SK-N-SH treated with all-trans-retinoic acid at 6 μM for 48 hours (cell line): ENCODE measurements at regions not wholly inside any gene's neighbourhood (a gene's known extent, or its start where the extent isn't known, plus 50 kb on each side); places are given as distances from the start of the nearest gene placed in this dataset.

Source experiments
- ATAC-seq: fragments of 200-7000 bp; cut with Tn5 transposase; 3 replicates; pipeline ENCODE4 v1.9.1; 2020; ENCODE audit warnings: mild to moderate bottlenecking, moderate library complexity
- ARNTL ChIP-seq: fragments of 450-650 bp; formaldehyde crosslinking; IDR thresholded peaks from 2 replicates; pipeline ENCODE4 v1.5.0; 2020; ENCODE audit warnings: low read depth, mild to moderate bottlenecking, moderate library complexity, borderline replicate concordance
- BACH2 ChIP-seq: fragments of 250-450 bp; sonication (Bioruptor Pico); IDR thresholded peaks from 2 replicates; pipeline ENCODE4 v1.9.0; 2021; ENCODE audit warnings: mild to moderate bottlenecking, borderline replicate concordance
- CREB5 ChIP-seq: fragments of 250-450 bp; sonication (Bioruptor Pico); IDR thresholded peaks from 2 replicates; pipeline ENCODE4 v1.5.1; 2020; ENCODE audit warnings: low read depth, mild to moderate bottlenecking, moderate library complexity
- CSDC2 ChIP-seq: fragments of 250-450 bp; sonication (Bioruptor Pico); IDR thresholded peaks from 2 replicates; pipeline ENCODE4 v1.5.0; 2020; ENCODE audit warnings: mild to moderate bottlenecking, moderate library complexity
- ESRRG ChIP-seq: fragments of 250-450 bp; sonication (Bioruptor Pico); IDR thresholded peaks from 2 replicates; pipeline ENCODE4 v1.6.1; 2021; ENCODE audit warnings: mild to moderate bottlenecking
- GLIS3 ChIP-seq: fragments of 250-450 bp; sonication (Bioruptor Pico); IDR thresholded peaks from 2 replicates; pipeline ENCODE4 v1.5.0; 2020; ENCODE audit warnings: mild to moderate bottlenecking, moderate library complexity
- ISL1 ChIP-seq: fragments of 250-450 bp; sonication (Bioruptor Pico); IDR thresholded peaks from 2 replicates; pipeline ENCODE4 v2.1.2; 2022; ENCODE audit warnings: mild to moderate bottlenecking, moderate library complexity
- OSR1 ChIP-seq: fragments of 250-450 bp; sonication (Bioruptor Pico); IDR thresholded peaks from 2 replicates; pipeline ENCODE4 v1.8.0; 2022; ENCODE audit warnings: moderate library complexity, mild to moderate bottlenecking, inconsistent platforms
- PPARA ChIP-seq: fragments of 250-450 bp; sonication (Bioruptor Pico); IDR thresholded peaks from 2 replicates; pipeline ENCODE4 v1.5.0; 2020; ENCODE audit warnings: mild to moderate bottlenecking, borderline replicate concordance
- RARB ChIP-seq: fragments of 250-450 bp; sonication (Bioruptor Pico); IDR thresholded peaks from 2 replicates; pipeline ENCODE4 v1.8.0; 2021; ENCODE audit warnings: mild to moderate bottlenecking, moderate library complexity
- SNAI2 ChIP-seq: fragments of 250-450 bp; sonication (Bioruptor Pico); IDR thresholded peaks from 2 replicates; pipeline ENCODE4 v1.5.0; 2020; ENCODE audit warnings: mild to moderate bottlenecking, moderate library complexity
- TCF4 ChIP-seq: fragments of 250-450 bp; sonication (Bioruptor Pico); IDR thresholded peaks from 2 replicates; pipeline ENCODE4 v1.8.0; 2021; ENCODE audit warnings: mild to moderate bottlenecking, moderate library complexity, borderline replicate concordance
- TOX ChIP-seq: fragments of 250-450 bp; sonication (Bioruptor Pico); IDR thresholded peaks from 2 replicates; pipeline ENCODE4 v1.8.0; 2021; ENCODE audit warnings: mild to moderate bottlenecking, moderate library complexity, borderline replicate concordance
- ZC3H10 ChIP-seq: fragments of 250-450 bp; sonication (Bioruptor Pico); IDR thresholded peaks from 2 replicates; pipeline ENCODE4 v1.5.1; 2021; ENCODE audit warnings: mild to moderate bottlenecking, moderate library complexity
- ZFP3 ChIP-seq: fragments of 250-450 bp; sonication (Bioruptor Pico); IDR thresholded peaks from 2 replicates; pipeline ENCODE4 v1.5.0; 2020; ENCODE audit warnings: mild to moderate bottlenecking, moderate library complexity
- ZFP30 ChIP-seq: fragments of 450-650 bp; formaldehyde crosslinking; IDR thresholded peaks from 2 replicates; pipeline ENCODE4 v1.5.0; 2022; ENCODE audit warnings: mild to moderate bottlenecking, moderate library complexity
- ZNF565 ChIP-seq: fragments of 450-650 bp; formaldehyde crosslinking; conservative IDR thresholded peaks from 2 replicates; pipeline ENCODE4 v1.5.0; 2020; ENCODE audit warnings: low read depth, mild to moderate bottlenecking, moderate library complexity
- ZNF70 ChIP-seq: fragments of 450-650 bp; formaldehyde crosslinking; IDR thresholded peaks from 2 replicates; pipeline ENCODE4 v1.5.0; 2020; ENCODE audit warnings: mild to moderate bottlenecking, moderate library complexity
- ZNF8 ChIP-seq: fragments of 450-650 bp; formaldehyde crosslinking; IDR thresholded peaks from 2 replicates; pipeline ENCODE4 v1.5.0; 2020; ENCODE audit warnings: mild to moderate bottlenecking, moderate library complexity
- TF ChIP-seq, protein P1 (sequence below): fragments of 250-450 bp; sonication (Bioruptor Pico); IDR thresholded peaks from 2 replicates; pipeline ENCODE4 v1.8.0; 2021; ENCODE audit warnings: low read depth, mild to moderate bottlenecking, moderate library complexity, borderline replicate concordance
- TF ChIP-seq, protein P2 (sequence below): fragments of 250-450 bp; sonication (Bioruptor Pico); IDR thresholded peaks from 2 replicates; pipeline ENCODE4 v1.8.0; 2020; ENCODE audit warnings: mild to moderate bottlenecking, moderate library complexity, borderline replicate concordance
- TF ChIP-seq, protein P3 (sequence below): fragments of 250-450 bp; sonication (Bioruptor Pico); IDR thresholded peaks from 2 replicates; pipeline ENCODE4 v1.5.1; 2021; ENCODE audit warnings: mild to moderate bottlenecking, moderate library complexity

- TF ChIP-seq ZC3H10 (CRISPR knock-in tag) (no peak), GLIS3 (no peak), ZNF565 (CRISPR knock-in tag) (no peak), CSDC2 (no peak), ZFP3 (CRISPR knock-in tag) (no peak), SNAI2 (CRISPR knock-in tag) (no peak), ZNF8 (no peak), TOX (CRISPR knock-in tag) (no peak), ZNF70 (CRISPR knock-in tag) (no peak), ARNTL (CRISPR knock-in tag) (no peak), ISL1 (CRISPR knock-in tag) (no peak), ZFP30 (CRISPR knock-in tag) (no peak), RARB (CRISPR knock-in tag) (no peak)
- TF ChIP-seq, protein P1, sequence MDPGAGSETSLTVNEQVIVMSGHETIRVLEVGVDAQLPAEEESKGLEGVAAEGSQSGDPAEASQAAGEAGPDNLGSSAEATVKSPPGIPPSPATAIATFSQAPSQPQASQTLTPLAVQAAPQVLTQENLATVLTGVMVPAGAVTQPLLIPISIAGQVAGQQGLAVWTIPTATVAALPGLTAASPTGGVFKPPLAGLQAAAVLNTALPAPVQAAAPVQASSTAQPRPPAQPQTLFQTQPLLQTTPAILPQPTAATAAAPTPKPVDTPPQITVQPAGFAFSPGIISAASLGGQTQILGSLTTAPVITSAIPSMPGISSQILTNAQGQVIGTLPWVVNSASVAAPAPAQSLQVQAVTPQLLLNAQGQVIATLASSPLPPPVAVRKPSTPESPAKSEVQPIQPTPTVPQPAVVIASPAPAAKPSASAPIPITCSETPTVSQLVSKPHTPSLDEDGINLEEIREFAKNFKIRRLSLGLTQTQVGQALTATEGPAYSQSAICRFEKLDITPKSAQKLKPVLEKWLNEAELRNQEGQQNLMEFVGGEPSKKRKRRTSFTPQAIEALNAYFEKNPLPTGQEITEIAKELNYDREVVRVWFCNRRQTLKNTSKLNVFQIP (CRISPR knock-in tag), result no peak
- TF ChIP-seq, protein P2, sequence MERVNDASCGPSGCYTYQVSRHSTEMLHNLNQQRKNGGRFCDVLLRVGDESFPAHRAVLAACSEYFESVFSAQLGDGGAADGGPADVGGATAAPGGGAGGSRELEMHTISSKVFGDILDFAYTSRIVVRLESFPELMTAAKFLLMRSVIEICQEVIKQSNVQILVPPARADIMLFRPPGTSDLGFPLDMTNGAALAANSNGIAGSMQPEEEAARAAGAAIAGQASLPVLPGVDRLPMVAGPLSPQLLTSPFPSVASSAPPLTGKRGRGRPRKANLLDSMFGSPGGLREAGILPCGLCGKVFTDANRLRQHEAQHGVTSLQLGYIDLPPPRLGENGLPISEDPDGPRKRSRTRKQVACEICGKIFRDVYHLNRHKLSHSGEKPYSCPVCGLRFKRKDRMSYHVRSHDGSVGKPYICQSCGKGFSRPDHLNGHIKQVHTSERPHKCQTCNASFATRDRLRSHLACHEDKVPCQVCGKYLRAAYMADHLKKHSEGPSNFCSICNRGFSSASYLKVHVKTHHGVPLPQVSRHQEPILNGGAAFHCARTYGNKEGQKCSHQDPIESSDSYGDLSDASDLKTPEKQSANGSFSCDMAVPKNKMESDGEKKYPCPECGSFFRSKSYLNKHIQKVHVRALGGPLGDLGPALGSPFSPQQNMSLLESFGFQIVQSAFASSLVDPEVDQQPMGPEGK, result no peak
- ATAC-seq, result peak; percentile 97
Measured at GRCh38 chr2:138846216-138846821, 66.1 kb upstream of the NXPH2 start.

- ATAC-seq, result no peak
- TF ChIP-seq ZFP3 (CRISPR knock-in tag) (no peak), CREB5 (CRISPR knock-in tag) (no peak), CSDC2 (no peak), BACH2 (CRISPR knock-in tag) (no peak), PPARA (no peak), GLIS3 (no peak), SNAI2 (CRISPR knock-in tag) (no peak)
- TF ChIP-seq, protein P2, result no peak
Measured at GRCh38 chr2:138842341-138842740, 62.2 kb upstream of the NXPH2 start.

DNA sequence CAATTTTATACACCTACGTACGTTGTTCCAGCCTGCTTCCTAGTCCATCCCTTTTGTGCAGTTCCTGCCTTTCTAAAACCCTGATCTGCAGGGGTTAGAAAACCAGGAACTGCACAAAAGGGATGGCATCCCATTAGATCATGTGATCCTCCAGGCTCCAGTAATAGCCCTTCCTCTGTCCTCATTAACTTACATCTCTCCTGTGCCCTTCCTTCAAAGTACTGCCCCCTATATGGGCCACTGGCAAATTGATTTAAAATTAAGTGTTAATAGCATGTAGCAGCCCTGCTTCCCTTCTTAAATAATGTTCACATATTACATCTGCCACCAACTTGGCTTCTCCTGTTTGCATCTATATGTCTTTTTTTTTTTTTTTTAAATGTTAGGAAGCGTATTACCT is 61.3 kb upstream of the NXPH2 start:
- ATAC-seq, result no peak
- TF ChIP-seq OSR1 (CRISPR knock-in tag) (no peak), ZNF8 (no peak), CREB5 (CRISPR knock-in tag) (no peak), ZNF70 (CRISPR knock-in tag) (no peak), RARB (CRISPR knock-in tag) (no peak), ZC3H10 (CRISPR knock-in tag) (no peak), ZNF565 (CRISPR knock-in tag) (no peak), TCF4 (CRISPR knock-in tag) (no peak), ESRRG (no peak), CSDC2 (no peak), ISL1 (CRISPR knock-in tag) (no peak), PPARA (no peak), SNAI2 (CRISPR knock-in tag) (no peak), ZFP30 (CRISPR knock-in tag) (no peak), GLIS3 (no peak), BACH2 (CRISPR knock-in tag) (no peak)
- TF ChIP-seq, protein P1 (CRISPR knock-in tag), result no peak
- TF ChIP-seq, protein P2, result no peak
- TF ChIP-seq, protein P3, sequence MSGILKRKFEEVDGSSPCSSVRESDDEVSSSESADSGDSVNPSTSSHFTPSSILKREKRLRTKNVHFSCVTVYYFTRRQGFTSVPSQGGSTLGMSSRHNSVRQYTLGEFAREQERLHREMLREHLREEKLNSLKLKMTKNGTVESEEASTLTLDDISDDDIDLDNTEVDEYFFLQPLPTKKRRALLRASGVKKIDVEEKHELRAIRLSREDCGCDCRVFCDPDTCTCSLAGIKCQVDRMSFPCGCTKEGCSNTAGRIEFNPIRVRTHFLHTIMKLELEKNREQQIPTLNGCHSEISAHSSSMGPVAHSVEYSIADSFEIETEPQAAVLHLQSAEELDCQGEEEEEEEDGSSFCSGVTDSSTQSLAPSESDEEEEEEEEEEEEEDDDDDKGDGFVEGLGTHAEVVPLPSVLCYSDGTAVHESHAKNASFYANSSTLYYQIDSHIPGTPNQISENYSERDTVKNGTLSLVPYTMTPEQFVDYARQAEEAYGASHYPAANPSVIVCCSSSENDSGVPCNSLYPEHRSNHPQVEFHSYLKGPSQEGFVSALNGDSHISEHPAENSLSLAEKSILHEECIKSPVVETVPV (CRISPR knock-in tag), result no peak
